ENCODE measurements at regions not wholly inside any gene's neighbourhood (a gene's known extent, or its start where the extent isn't known, plus 50 kb on each side); places are given as distances from the start of the nearest gene placed in this dataset.

DNA sequence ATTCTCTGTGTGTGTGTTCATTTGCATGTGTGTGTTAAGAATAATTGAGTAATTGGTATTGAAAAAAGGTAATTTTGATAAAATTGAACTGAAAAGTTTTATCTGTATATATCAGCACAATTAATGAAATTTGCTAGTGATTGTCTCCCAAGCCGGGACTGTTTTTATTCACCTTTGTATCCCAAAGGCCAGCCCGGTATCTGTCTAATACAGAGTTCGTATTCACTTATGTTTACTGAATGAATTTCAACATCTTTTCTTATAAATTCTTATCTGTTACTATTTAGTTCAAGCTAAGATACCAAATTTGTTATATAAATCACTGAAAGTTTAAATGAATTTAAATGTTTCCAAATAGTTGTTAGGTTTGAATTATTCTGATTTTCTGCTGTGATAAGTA, 394.0 kb upstream of the NAALADL2 start:
- Histone ChIP-seq H2BK20ac (ENCODE audit: low read length) (no peak overlapping the region), H2AFZ (ENCODE audit: low read length) (no peak overlapping the region), H3K4ac (replicated peaks; ENCODE audit: insufficient read length, low read depth, low read length) (no peak overlapping the region), H3K9ac (replicated peaks in 1 of 4; ENCODE audit: extremely low read depth in 1 of 4, low read depth in 3 of 4, low read length in 3 of 4) (no peak overlapping the region), H3K27me3 (replicated peaks in 1 of 4; ENCODE audit: control insufficient read depth in 3 of 4, extremely low read depth in 1 of 4, insufficient read depth in 3 of 4, low read length in 3 of 4) (no peaks in the 10 kb centered on the region), H4K20me1 (replicated peaks in 1 of 2; ENCODE audit: control insufficient read depth in 1 of 2, insufficient read depth in 2 of 2, low read length in 2 of 2) (no peaks in the 10 kb centered on the region), H3K18ac (ENCODE audit: extremely low read depth, low read length) (no peak overlapping the region), H4K5ac (ENCODE audit: insufficient read length, low read depth, low read length) (no peak overlapping the region), H4K91ac (replicated peaks; ENCODE audit: insufficient read length, low read length) (no peak overlapping the region), H3K56ac (replicated peaks; ENCODE audit: insufficient read length, low read depth, low read length) (no peak overlapping the region), H3K4me2 (ENCODE audit: insufficient read depth in 1 of 2, low read depth in 2 of 2, low read length in 2 of 2) (no peak overlapping the region), H2BK120ac (replicated peaks; ENCODE audit: low read depth, low read length) (no peak overlapping the region), H3K23ac (ENCODE audit: insufficient read length) (no peak overlapping the region), H3K4me3 (ENCODE audit: extremely low read depth in 1 of 4, insufficient read depth in 2 of 4, low read depth in 3 of 4, low read length in 4 of 4) (no peak overlapping the region), H2BK12ac (ENCODE audit: low read depth, low read length) (no peak overlapping the region), H2BK5ac (ENCODE audit: low read depth, low read length) (no peak overlapping the region), H3K14ac (ENCODE audit: insufficient read length) (no peak overlapping the region), H2BK15ac (ENCODE audit: low read length) (no peak overlapping the region), H3K23me2 (ENCODE audit: low read depth, low read length) (no peaks in the 10 kb centered on the region), H3K36me3 (ENCODE audit: control insufficient read depth in 2 of 4, insufficient read depth in 4 of 4, low read length in 3 of 4) (no peaks in the 10 kb centered on the region; a peak in 1 of 8 replicates), H3K27ac (ENCODE audit: low read depth, low read length) (no peak overlapping the region), H2AK5ac (ENCODE audit: low read depth, low read length) (no peak overlapping the region), H3K79me1 (ENCODE audit: low read depth, low read length) (no peaks in the 10 kb centered on the region), H3K79me2 (ENCODE audit: control insufficient read depth in 1 of 2, insufficient read depth in 2 of 2, low read length in 2 of 2) (no peaks in the 10 kb centered on the region), H4K8ac (ENCODE audit: extremely low read depth, insufficient read depth, low read length) (no peak overlapping the region), H3K4me1 (replicated peaks in 1 of 4; ENCODE audit: control insufficient read depth in 3 of 4, insufficient read depth in 4 of 4, low read length in 3 of 4) (peaks cover 0 to 6% (median 0%) of the 10 kb centered on the region in 4 experiments; a peak in 2 of 7 replicates), H3K9me3 (ENCODE audit: insufficient read depth in 2 of 2, low read depth in 1 of 2, low read length in 1 of 2) (no peaks in the 10 kb centered on the region)
- ChIA-PET CTCF (ENCODE audit: partially characterized antibody) (no interaction called here), POLR2A (ENCODE audit: partially characterized antibody) (no interaction called here)
- DNase-seq (ENCODE audit: low read depth in 1 of 2, low spot score in 2 of 2) (no peak), FAIRE-seq (no peak)
- TF ChIP-seq JUND (IDR thresholded peaks at IDR 0.05; ENCODE audit: low read length) (no peak), NANOG (IDR thresholded peaks at IDR 0.05; ENCODE audit: insufficient read depth, low read depth, low read length, poor library complexity, severe bottlenecking) (no peak), HDAC6 (IDR thresholded peaks at IDR 0.05; ENCODE audit: low read depth, low read length) (no peak), SP4 (IDR thresholded peaks at IDR 0.05; ENCODE audit: low read length) (no peak), POU5F1 (IDR thresholded peaks at IDR 0.05; ENCODE audit: low read depth, low read length) (no peak), CBX5 (IDR thresholded peaks at IDR 0.05; ENCODE audit: low read depth, low read length) (no peak), KDM1A (IDR thresholded peaks at IDR 0.05; ENCODE audit: borderline replicate concordance, low read length) (no peak), SAP30 (IDR thresholded peaks at IDR 0.05; ENCODE audit: insufficient read depth, insufficient replicate concordance, low read length) (no peak), ASH2L (IDR thresholded peaks at IDR 0.05; ENCODE audit: low read length) (no peak), SP2 (IDR thresholded peaks at IDR 0.05; ENCODE audit: low read length) (no peak)
- TF ChIP-seq, protein P1, sequence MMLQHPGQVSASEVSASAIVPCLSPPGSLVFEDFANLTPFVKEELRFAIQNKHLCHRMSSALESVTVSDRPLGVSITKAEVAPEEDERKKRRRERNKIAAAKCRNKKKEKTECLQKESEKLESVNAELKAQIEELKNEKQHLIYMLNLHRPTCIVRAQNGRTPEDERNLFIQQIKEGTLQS (IDR thresholded peaks at IDR 0.05; ENCODE audit: insufficient read depth, low read depth, low read length) = no peak
- 95% methylated on average over 3 of the region's 3 CpGs; no CpG with 5 or more reads in 1 of the 2 experiments for WGBS, 2 experiments (ENCODE audit: extremely low coverage in 1 of 2, insufficient coverage in 1 of 2, insufficient read length in 1 of 2, insufficient replicate concordance in 2 of 2, low coverage in 1 of 2, low lambda C conversion rate in 2 of 2, missing lambda C conversion rate in 1 of 2)
